Esophagus muscularis mucosa (tissue), 4 donors: ENCODE measurements at regions not wholly inside any gene's neighbourhood (a gene's known extent, or its start where the extent isn't known, plus 50 kb on each side); places are given as distances from the start of the nearest gene placed in this dataset.

Experiments
- CTCF ChIP-seq, 3 experiments: fragments of 200-600 bp in 2 of 3; fragments of 450-650 bp in 1 of 3; sonication (generic) in 2 of 3; IDR thresholded peaks; one replicate each; pipeline ENCODE4 v1.5.1; 2017 to 2019; ENCODE audit warnings: antibody characterized with exemption in 3 of 3, mild to moderate bottlenecking in 2 of 3, moderate library complexity in 1 of 3
- EP300 ChIP-seq: sonication (generic); formaldehyde crosslinking; IDR thresholded peaks from one replicate; pipeline ENCODE4 v1.6.1; 2017; ENCODE audit warnings: antibody characterized with exemption
- POLR2A ChIP-seq: fragments of 450-650 bp; IDR thresholded peaks from one replicate; pipeline ENCODE4 v1.6.1; 2017; ENCODE audit warnings: antibody characterized with exemption, moderate library complexity, mild to moderate bottlenecking, low read depth
- POLR2AphosphoS5 ChIP-seq, 2 donors: sonication (generic); formaldehyde crosslinking; IDR thresholded peaks; one replicate each; pipeline ENCODE4 v1.6.1; 2017; ENCODE audit warnings: antibody characterized with exemption in 2 of 2

GRCh38 chr3:110349295-110349694 is 722.3 kb upstream of the NECTIN3 start:
- TF ChIP-seq POLR2A = no peak
- TF ChIP-seq CTCF (IDR thresholded peaks at IDR 0.05) = no peak
- TF ChIP-seq POLR2AphosphoS5 (IDR thresholded peaks at IDR 0.05) = no peak
- no peak for TF ChIP-seq EP300
